HepG2 (cell line): ENCODE measurements at regions not wholly inside any gene's neighbourhood (a gene's known extent, or its start where the extent isn't known, plus 50 kb on each side); places are given as distances from the start of the nearest gene placed in this dataset.

Experiments used
- ATAC-seq: fragments of 200-7000 bp; cut with Tn5 transposase; 3 replicates; pipeline ENCODE4 v1.9.1; 2020; ENCODE audit warnings: mild to moderate bottlenecking, moderate library complexity
- BruUV-seq: library from RNA; stranded (reverse); fragments of 400-500 nt; replicated peaks from 2 replicates; lab custom pipeline; 2021; lab: Mats Ljungman, UMichigan
- CTCF ChIA-PET: fragments of 300-600 bp; formaldehyde crosslinking; extraction: SDS; loops from one replicate; lab custom pipeline; 2021; ENCODE audit warnings: low total read pairs, inconsistent platforms, low intra/inter-chr PET ratio; lab: Yijun Ruan, JAX
- POLR2A ChIA-PET: fragments of 350-600 bp; sonication (Branson Sonifier 250); formaldehyde crosslinking; loops from one replicate; lab custom pipeline; 2020; ENCODE audit warnings: antibody characterized with exemption, inconsistent platforms; lab: Yijun Ruan, JAX
- DNase-seq: peaks from one replicate; pipeline ENCODE4 v3.0.0-alpha.2; 2015; ENCODE audit warnings: low spot score
- FAIRE-seq: peaks from 3 replicates; lab custom pipeline; 2011; peaks lifted over from hg19 to GRCh38; lab: Jason Lieb, UNC
- H2AFZ ChIP-seq: one replicate; pipeline ENCODE4 v1.6.1; 2011; ENCODE audit warnings: low read length, inconsistent platforms
- H3K27ac ChIP-seq: fragments of 300-600 bp; 3 replicates; pipeline ENCODE4 v1.8.0; 2011; ENCODE audit warnings: mixed run types, mild to moderate bottlenecking, mixed read lengths, low read length, inconsistent platforms; ENCODE audit not compliant: insufficient read depth; ENCODE audit errors: extremely low read length
- H3K27me3 ChIP-seq, 2 experiments: fragments of 200-600 bp in 1 of 2; 2 replicates in 1 of 2; 3 replicates in 1 of 2; pipeline versions ENCODE4 v1.6.0 to v1.8.0; 2011; ENCODE audit warnings: low read length in 2 of 2, mild to moderate bottlenecking in 2 of 2, moderate library complexity in 2 of 2, inconsistent platforms in 1 of 2; ENCODE audit not compliant: insufficient read depth in 2 of 2, control insufficient read depth in 1 of 2
- H3K36me3 ChIP-seq, 2 experiments: fragments of 200-600 bp in 1 of 2; replicated peaks in 1 of 2; 2 replicates in 1 of 2; 3 replicates in 1 of 2; pipeline versions ENCODE4 v1.5.1 to v1.8.0; 2011; ENCODE audit warnings: low read length in 2 of 2, inconsistent platforms in 1 of 2; ENCODE audit not compliant: insufficient read depth in 2 of 2, control insufficient read depth in 1 of 2
- H3K4me1 ChIP-seq: 2 replicates; pipeline ENCODE4 v1.5.1; 2012; ENCODE audit warnings: low read length, inconsistent platforms; ENCODE audit not compliant: insufficient read depth
- H3K4me2 ChIP-seq: 2 replicates; pipeline ENCODE4 v1.6.0; 2011; ENCODE audit warnings: low read depth, low read length, inconsistent platforms
- H3K4me3 ChIP-seq, 3 experiments: fragments of 200-600 bp in 1 of 3; sonication (generic), shearing (Covaris generic) in 1 of 3; replicated peaks in 1 of 3; 2 replicates each; pipeline ENCODE4 v1.5.1; 2011 to 2016; ENCODE audit warnings: low read length in 3 of 3, inconsistent platforms in 2 of 3, low read depth in 2 of 3, mild to moderate bottlenecking in 2 of 3, control low read depth in 1 of 3, mixed read lengths in 1 of 3; ENCODE audit not compliant: insufficient read depth in 1 of 3
- H3K79me2 ChIP-seq: one replicate; pipeline ENCODE4 v1.6.1; 2011; ENCODE audit warnings: low read length, inconsistent platforms; ENCODE audit not compliant: insufficient read depth
- H3K9ac ChIP-seq: 2 replicates; pipeline ENCODE4 v1.6.0; 2011; ENCODE audit warnings: mild to moderate bottlenecking, low read depth, low read length, inconsistent platforms; ENCODE audit not compliant: insufficient read depth
- H3K9me3 ChIP-seq: 2 replicates; pipeline ENCODE4 v1.5.1; 2012; ENCODE audit warnings: mild to moderate bottlenecking, low read length
- H4K20me1 ChIP-seq: 2 replicates; pipeline ENCODE4 v1.6.0; 2011; ENCODE audit warnings: inconsistent platforms, mild to moderate bottlenecking, low read length, moderate library complexity; ENCODE audit not compliant: insufficient read depth
- ATRX ChIP-seq: sonication (generic); formaldehyde crosslinking; IDR thresholded peaks from 2 replicates; pipeline ENCODE4 v1.4.0; 2020; ENCODE audit warnings: missing genetic modification reagents, borderline replicate concordance
- FOXA1 ChIP-seq, 2 experiments: fragments of 450-650 bp in 1 of 2; sonication (generic) in 1 of 2; formaldehyde crosslinking in 1 of 2; IDR thresholded peaks; 2 replicates each; pipeline versions ENCODE4 v1.4.0 to v1.6.1; 2016 to 2020; ENCODE audit warnings: missing genetic modification reagents in 1 of 2
- HMGA1 ChIP-seq: sonication (generic); formaldehyde crosslinking; conservative IDR thresholded peaks from 2 replicates; pipeline ENCODE4 v1.4.0; 2020; ENCODE audit warnings: missing genetic modification reagents
- IKZF1 ChIP-seq: fragments of 450-650 bp; IDR thresholded peaks from 2 replicates; pipeline ENCODE4 v1.7.1; 2016
- NFE2 ChIP-seq: sonication (generic); formaldehyde crosslinking; IDR thresholded peaks from 2 replicates; pipeline ENCODE4 v1.4.0; 2020; ENCODE audit warnings: missing genetic modification reagents
- PTBP1 ChIP-seq: fragments of 200-400 bp; formaldehyde crosslinking; IDR thresholded peaks from 2 replicates; pipeline ENCODE4 v1.6.1; 2018; ENCODE audit warnings: low read length, low read depth; ENCODE audit not compliant: poor library complexity, severe bottlenecking
- RFXAP ChIP-seq: sonication (generic); formaldehyde crosslinking; IDR thresholded peaks from 2 replicates; pipeline ENCODE4 v1.4.0; 2020; ENCODE audit warnings: missing genetic modification reagents, borderline replicate concordance
- SSRP1 ChIP-seq: IDR thresholded peaks from 2 replicates; pipeline ENCODE4 v1.6.1; 2016; ENCODE audit warnings: control low read depth
- WIZ ChIP-seq: sonication (generic); formaldehyde crosslinking; IDR thresholded peaks from 2 replicates; pipeline ENCODE4 v1.5.1; 2020; ENCODE audit warnings: mild to moderate bottlenecking, missing genetic modification reagents
- ZMYM4 ChIP-seq: sonication (generic); formaldehyde crosslinking; IDR thresholded peaks from 2 replicates; pipeline ENCODE4 v1.8.1; 2023; ENCODE audit warnings: mild to moderate bottlenecking, missing genetic modification reagents
- ZNF10 ChIP-seq: sonication (generic); formaldehyde crosslinking; IDR thresholded peaks from 2 replicates; pipeline ENCODE4 v1.4.0; 2020; ENCODE audit warnings: mild to moderate bottlenecking, low read depth, missing genetic modification reagents, borderline replicate concordance
- ZNF20 ChIP-seq: sonication (generic); formaldehyde crosslinking; IDR thresholded peaks from 2 replicates; pipeline ENCODE4 v1.4.0; 2020; ENCODE audit warnings: mild to moderate bottlenecking, moderate library complexity, missing genetic modification reagents
- ZNF207 ChIP-seq: fragments of 450-650 bp; IDR thresholded peaks from 2 replicates; pipeline ENCODE4 v1.6.1; 2016; ENCODE audit warnings: antibody characterized with exemption, borderline replicate concordance
- ZNF260 ChIP-seq: sonication (generic); formaldehyde crosslinking; IDR thresholded peaks from 2 replicates; pipeline ENCODE4 v1.4.0; 2020; ENCODE audit warnings: missing genetic modification reagents, low read depth, mild to moderate bottlenecking, borderline replicate concordance
- ZNF333 ChIP-seq: sonication (generic); formaldehyde crosslinking; IDR thresholded peaks from 2 replicates; pipeline ENCODE4 v1.4.0; 2020; ENCODE audit warnings: mild to moderate bottlenecking, missing genetic modification reagents, borderline replicate concordance
- ZNF335 ChIP-seq: sonication (generic); formaldehyde crosslinking; IDR thresholded peaks from 2 replicates; pipeline ENCODE4 v1.4.0; 2020; ENCODE audit warnings: missing genetic modification reagents
- ZNF337 ChIP-seq: sonication (generic); formaldehyde crosslinking; IDR thresholded peaks from 2 replicates; pipeline ENCODE4 v1.5.1; 2020; ENCODE audit warnings: missing genetic modification reagents, low read depth, mild to moderate bottlenecking, borderline replicate concordance
- ZNF556 ChIP-seq: sonication (generic); formaldehyde crosslinking; IDR thresholded peaks from 2 replicates; pipeline ENCODE4 v1.4.0; 2020; ENCODE audit warnings: mild to moderate bottlenecking, missing genetic modification reagents, borderline replicate concordance
- ZNF839 ChIP-seq: sonication (generic); formaldehyde crosslinking; IDR thresholded peaks from 2 replicates; pipeline ENCODE4 v1.4.0; 2020; ENCODE audit warnings: missing genetic modification reagents, mild to moderate bottlenecking, borderline replicate concordance
- WGBS: methylation state at CpG from one replicate; pipeline ENCODE4 v1.1.6; 2017; ENCODE audit warnings: low lambda C conversion rate; 5-methylcytosine and 5-hydroxymethylcytosine counted together
- in situ Hi-C: cut with HindIII; loops from 2 replicates; pipeline ENCODE4 v1.10.0; 2017; ENCODE audit warnings: low pct_unique_long_range_greater_than_20kb; ENCODE audit not compliant: extremely low pct_ligation_motif_present
- intact Hi-C: fragments of 100-400 bp; cut with micrococcal nuclease; formaldehyde crosslinking; loops from one replicate; pipeline ENCODE4 v1.10.0; 2022; ENCODE audit not compliant: unreplicated experiment
- TF ChIP-seq, protein P1 (sequence below): sonication (generic); formaldehyde crosslinking; IDR thresholded peaks from 2 replicates; pipeline ENCODE4 v1.4.0; 2020; ENCODE audit warnings: missing genetic modification reagents, mild to moderate bottlenecking, borderline replicate concordance

DNA sequence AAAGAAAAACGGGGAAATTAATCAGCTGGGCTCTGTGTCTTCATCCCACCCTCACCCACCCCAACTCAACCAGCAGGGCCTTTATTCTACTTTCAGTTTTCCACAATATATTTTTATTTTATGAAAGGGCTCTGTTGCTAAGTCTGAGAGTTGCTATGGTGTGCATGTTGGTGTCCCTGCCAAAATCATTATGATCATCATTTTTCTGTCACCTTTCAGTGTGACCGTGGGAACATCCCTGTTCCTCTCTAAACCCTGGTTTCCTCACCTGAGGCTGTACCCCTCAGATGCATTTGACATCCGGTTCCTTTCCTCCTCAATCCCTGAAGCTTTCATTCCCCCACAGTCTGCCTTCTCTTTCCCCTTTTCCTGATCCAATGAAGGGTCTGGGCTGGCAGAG, 180.5 kb downstream of the ZFP36L2 start:
- BruUV-seq = no TSS peak
- Histone ChIP-seq H3K4me1 (peaks cover 60% of the 10 kb centered on the region), H4K20me1 (no peaks in the 10 kb centered on the region), H3K9me3 (no peaks in the 10 kb centered on the region), H3K79me2 (no peaks in the 10 kb centered on the region), H3K9ac (no peak overlapping the region), H3K4me2 (no peak overlapping the region), H2AFZ (no peak overlapping the region), H3K27me3 (no peaks in the 10 kb centered on the region), H3K4me3 (no peak overlapping the region), H3K27ac (peak overlapping the region; percentile 13), H3K36me3 (no peaks in the 10 kb centered on the region)
- FAIRE-seq = no peak
- 90% methylated on average over 3 of the region's 3 CpGs for WGBS
- no peak for TF ChIP-seq ZNF333
- TF ChIP-seq, protein P1, sequence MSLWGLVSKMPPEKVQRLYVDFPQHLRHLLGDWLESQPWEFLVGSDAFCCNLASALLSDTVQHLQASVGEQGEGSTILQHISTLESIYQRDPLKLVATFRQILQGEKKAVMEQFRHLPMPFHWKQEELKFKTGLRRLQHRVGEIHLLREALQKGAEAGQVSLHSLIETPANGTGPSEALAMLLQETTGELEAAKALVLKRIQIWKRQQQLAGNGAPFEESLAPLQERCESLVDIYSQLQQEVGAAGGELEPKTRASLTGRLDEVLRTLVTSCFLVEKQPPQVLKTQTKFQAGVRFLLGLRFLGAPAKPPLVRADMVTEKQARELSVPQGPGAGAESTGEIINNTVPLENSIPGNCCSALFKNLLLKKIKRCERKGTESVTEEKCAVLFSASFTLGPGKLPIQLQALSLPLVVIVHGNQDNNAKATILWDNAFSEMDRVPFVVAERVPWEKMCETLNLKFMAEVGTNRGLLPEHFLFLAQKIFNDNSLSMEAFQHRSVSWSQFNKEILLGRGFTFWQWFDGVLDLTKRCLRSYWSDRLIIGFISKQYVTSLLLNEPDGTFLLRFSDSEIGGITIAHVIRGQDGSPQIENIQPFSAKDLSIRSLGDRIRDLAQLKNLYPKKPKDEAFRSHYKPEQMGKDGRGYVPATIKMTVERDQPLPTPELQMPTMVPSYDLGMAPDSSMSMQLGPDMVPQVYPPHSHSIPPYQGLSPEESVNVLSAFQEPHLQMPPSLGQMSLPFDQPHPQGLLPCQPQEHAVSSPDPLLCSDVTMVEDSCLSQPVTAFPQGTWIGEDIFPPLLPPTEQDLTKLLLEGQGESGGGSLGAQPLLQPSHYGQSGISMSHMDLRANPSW = no peak
- TF ChIP-seq ZNF839 = no peak
- TF ChIP-seq RFXAP (CRISPR knock-in tag) = no peak
- no peak for TF ChIP-seq ZNF260
- no peak for TF ChIP-seq PTBP1
- no peak for TF ChIP-seq FOXA1 (IDR thresholded peaks at IDR 0.05)
- TF ChIP-seq FOXA1 (CRISPR knock-in tag; IDR thresholded peaks at IDR 0.05) = no peak
- TF ChIP-seq ZMYM4 (CRISPR knock-in tag) = no peak
- TF ChIP-seq IKZF1 = no peak
- no peak for TF ChIP-seq WIZ (CRISPR knock-in tag)
- no peak for TF ChIP-seq ZNF207
- TF ChIP-seq ZNF20 (CRISPR knock-in tag) = no peak
- TF ChIP-seq NFE2 = no peak
- TF ChIP-seq ZNF556 = no peak
- no peak for TF ChIP-seq ZNF337 (CRISPR knock-in tag)
- no peak for TF ChIP-seq ZNF335 (CRISPR knock-in tag)
- no peak for TF ChIP-seq SSRP1 (CRISPR knock-in tag)
- TF ChIP-seq ATRX = no peak
- no peak for TF ChIP-seq HMGA1
- no peak for TF ChIP-seq ZNF10 (CRISPR knock-in tag)
- in situ Hi-C loops = no loop called here
- ChIA-PET CTCF (no interaction called here), POLR2A (interaction anchor here (0.7 to 2.2 kb wide), 3 partner anchors 9 to 71 kb away, joined by 3 to 5 read pairs (median 4); no protein-coding TSS in a partner anchor)
- no peak for ATAC-seq
- DNase-seq = no peak
- intact Hi-C loops = no loop called here
